Parathyroid adenoma (tissue), 2 donors: ENCODE measurements at regions not wholly inside any gene's neighbourhood (a gene's known extent, or its start where the extent isn't known, plus 50 kb on each side); places are given as distances from the start of the nearest gene placed in this dataset.

Experiments
- H2AFZ ChIP-seq: fragments of 300-600 bp; sonication (generic); one replicate; pipeline ENCODE4 v1.7.0; 2017; ENCODE audit warnings: antibody characterized with exemption, mild to moderate bottlenecking
- H3K27ac ChIP-seq: fragments of 300-600 bp; sonication (generic); one replicate; pipeline ENCODE4 v1.7.0; 2017
- H3K27me3 ChIP-seq: fragments of 300-600 bp; sonication (generic); one replicate; pipeline ENCODE4 v1.7.0; 2017; ENCODE audit warnings: low read length; ENCODE audit not compliant: control insufficient read depth, insufficient read depth
- H3K36me3 ChIP-seq: fragments of 300-600 bp; sonication (generic); one replicate; pipeline ENCODE4 v1.7.0; 2017; ENCODE audit warnings: low read length; ENCODE audit not compliant: control insufficient read depth, insufficient read depth
- H3K4me1 ChIP-seq: fragments of 300-600 bp; sonication (generic); one replicate; pipeline ENCODE4 v1.7.0; 2017; ENCODE audit warnings: control low read depth
- H3K4me2 ChIP-seq: fragments of 300-600 bp; sonication (generic); one replicate; pipeline ENCODE4 v1.7.0; 2017; ENCODE audit warnings: low read length
- H3K4me3 ChIP-seq: fragments of 300-600 bp; sonication (generic); one replicate; pipeline ENCODE4 v1.7.0; 2017; ENCODE audit warnings: low read depth, low read length
- H3K79me2 ChIP-seq: fragments of 300-600 bp; sonication (generic); one replicate; pipeline ENCODE4 v1.7.0; 2017; ENCODE audit warnings: control low read depth
- H3K9ac ChIP-seq: fragments of 300-600 bp; sonication (generic); one replicate; pipeline ENCODE4 v1.7.0; 2017; ENCODE audit warnings: mild to moderate bottlenecking
- H3K9me3 ChIP-seq: fragments of 300-600 bp; sonication (generic); one replicate; pipeline ENCODE4 v1.7.0; 2017; ENCODE audit warnings: low read length; ENCODE audit not compliant: control insufficient read depth
- TF ChIP-seq, protein P1 (sequence below): fragments of 300-600 bp; sonication (generic); IDR thresholded peaks from one replicate; pipeline ENCODE4 v1.7.0; 2017; ENCODE audit warnings: antibody characterized with exemption, mild to moderate bottlenecking
- donor health status: primary hyperparathyroidism.

DNA sequence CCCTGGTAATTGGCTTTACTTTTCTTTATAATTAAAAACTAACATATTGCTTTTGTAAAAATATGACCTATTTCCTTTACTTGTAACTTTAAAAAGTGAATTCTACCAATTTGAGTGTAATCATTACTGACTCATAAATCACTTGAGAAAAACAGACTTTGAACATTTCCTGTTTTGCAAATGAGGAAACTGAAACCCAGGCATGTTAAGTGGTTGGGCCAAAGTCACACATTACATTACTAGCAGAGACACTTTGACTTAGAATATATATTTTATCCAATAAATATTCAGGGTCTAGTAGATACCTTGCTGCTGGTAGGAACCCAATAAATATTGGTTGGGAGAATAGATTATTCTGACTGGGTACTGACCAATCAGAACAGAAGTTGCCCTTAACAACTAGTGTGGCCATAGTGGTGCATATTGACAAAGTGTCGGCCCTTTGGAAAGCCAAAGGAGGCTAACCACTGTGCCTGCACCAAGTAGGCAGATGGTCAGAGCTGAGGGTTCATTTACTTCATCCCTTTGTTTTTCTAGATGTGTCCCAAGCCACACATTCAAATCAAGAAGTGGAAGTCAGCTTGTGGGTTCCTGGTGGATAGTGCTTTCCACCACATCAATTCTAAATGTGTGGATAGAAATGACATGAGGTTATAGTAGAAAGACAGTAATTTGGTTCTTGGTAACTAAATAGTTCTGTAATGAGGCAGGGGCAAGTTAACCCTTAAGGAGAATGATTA lies 365.1 kb upstream of the RIOK2 start:
- Histone ChIP-seq H2AFZ (no peak overlapping the region), H3K9me3 (no peaks in the 10 kb centered on the region), H3K36me3 (no peaks in the 10 kb centered on the region), H3K79me2 (no peaks in the 10 kb centered on the region), H3K27me3 (no peaks in the 10 kb centered on the region), H3K4me3 (no peak overlapping the region), H3K9ac (no peak overlapping the region), H3K27ac (no peak overlapping the region), H3K4me2 (no peak overlapping the region), H3K4me1 (peaks cover 10% of the 10 kb centered on the region)
- TF ChIP-seq, protein P1, sequence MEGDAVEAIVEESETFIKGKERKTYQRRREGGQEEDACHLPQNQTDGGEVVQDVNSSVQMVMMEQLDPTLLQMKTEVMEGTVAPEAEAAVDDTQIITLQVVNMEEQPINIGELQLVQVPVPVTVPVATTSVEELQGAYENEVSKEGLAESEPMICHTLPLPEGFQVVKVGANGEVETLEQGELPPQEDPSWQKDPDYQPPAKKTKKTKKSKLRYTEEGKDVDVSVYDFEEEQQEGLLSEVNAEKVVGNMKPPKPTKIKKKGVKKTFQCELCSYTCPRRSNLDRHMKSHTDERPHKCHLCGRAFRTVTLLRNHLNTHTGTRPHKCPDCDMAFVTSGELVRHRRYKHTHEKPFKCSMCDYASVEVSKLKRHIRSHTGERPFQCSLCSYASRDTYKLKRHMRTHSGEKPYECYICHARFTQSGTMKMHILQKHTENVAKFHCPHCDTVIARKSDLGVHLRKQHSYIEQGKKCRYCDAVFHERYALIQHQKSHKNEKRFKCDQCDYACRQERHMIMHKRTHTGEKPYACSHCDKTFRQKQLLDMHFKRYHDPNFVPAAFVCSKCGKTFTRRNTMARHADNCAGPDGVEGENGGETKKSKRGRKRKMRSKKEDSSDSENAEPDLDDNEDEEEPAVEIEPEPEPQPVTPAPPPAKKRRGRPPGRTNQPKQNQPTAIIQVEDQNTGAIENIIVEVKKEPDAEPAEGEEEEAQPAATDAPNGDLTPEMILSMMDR: no peak

DNA sequence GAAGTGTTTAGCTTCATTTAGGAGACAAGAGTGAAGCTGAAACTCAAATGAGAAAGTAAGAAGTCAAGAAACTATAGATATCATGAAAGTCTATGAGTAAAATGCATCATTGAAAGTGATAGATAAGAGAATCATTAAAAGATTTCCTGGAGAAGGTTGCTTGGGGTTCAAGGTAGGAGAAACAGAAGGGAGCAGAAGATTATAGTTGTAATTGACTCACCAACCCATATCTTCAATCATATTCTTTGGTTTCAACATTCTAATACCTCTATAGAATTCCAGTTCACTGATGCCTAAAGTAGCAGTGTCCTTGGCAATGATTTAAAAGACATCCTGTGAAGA lies 365.7 kb upstream of the RIOK2 start:
- TF ChIP-seq, protein P1: no peak
- Histone ChIP-seq H3K4me1 (peaks cover 14% of the 10 kb centered on the region), H3K9me3 (no peaks in the 10 kb centered on the region), H3K27ac (no peak overlapping the region), H2AFZ (no peak overlapping the region), H3K4me3 (no peak overlapping the region), H3K36me3 (no peaks in the 10 kb centered on the region), H3K79me2 (no peaks in the 10 kb centered on the region), H3K4me2 (no peak overlapping the region), H3K27me3 (no peaks in the 10 kb centered on the region), H3K9ac (no peak overlapping the region)

DNA sequence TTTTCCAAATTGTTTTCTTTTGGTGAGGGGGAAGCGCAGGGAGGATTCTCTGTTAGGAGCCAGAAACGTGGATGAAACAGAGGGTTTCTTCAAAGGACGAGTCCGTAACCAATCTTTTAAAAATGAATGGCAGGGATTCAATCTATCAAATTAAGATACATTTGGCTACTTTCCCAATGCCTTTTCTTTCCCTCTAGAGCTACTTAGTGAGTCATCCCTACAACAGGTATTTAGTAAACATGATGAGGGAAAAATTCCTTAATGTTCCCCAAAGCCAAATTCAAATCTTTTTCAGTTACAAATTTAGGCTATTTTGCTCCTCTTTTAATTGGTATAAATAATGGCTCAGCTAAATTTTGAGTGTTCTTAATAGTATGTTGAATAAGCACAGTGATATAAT lies 366.4 kb upstream of the RIOK2 start:
- H3K27me3 ChIP-seq: no peaks in the 10 kb centered on the region
- H2AFZ ChIP-seq: no peak overlapping the region
- H3K27ac ChIP-seq: no peak overlapping the region
- H3K36me3 ChIP-seq: no peaks in the 10 kb centered on the region
- H3K4me3 ChIP-seq: no peak overlapping the region
- H3K9me3 ChIP-seq: no peaks in the 10 kb centered on the region
- no peaks in the 10 kb centered on the region for H3K79me2 ChIP-seq
- TF ChIP-seq, protein P1: no peak
- H3K9ac ChIP-seq: no peak overlapping the region
- H3K4me2 ChIP-seq: no peak overlapping the region
- peaks cover 15% of the 10 kb centered on the region for H3K4me1 ChIP-seq

DNA sequence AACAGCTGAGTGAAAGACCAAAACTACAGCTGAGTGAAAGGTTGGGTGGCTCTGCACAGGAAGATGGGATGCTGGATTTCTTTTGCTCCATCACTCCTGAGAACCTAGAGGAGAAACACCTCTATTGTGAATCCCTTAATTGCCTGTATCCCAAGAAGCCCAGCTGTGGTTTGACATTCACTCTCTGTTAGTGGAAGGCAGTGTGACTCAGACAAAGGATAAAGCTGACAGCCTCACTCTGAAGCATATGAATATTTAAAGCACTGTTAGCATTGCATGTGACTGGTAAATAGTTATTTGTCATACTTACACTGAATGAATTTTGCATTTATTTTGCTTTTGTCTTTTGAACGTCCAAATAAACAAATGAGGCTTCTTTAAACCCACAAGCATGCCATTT lies 367.1 kb upstream of the RIOK2 start:
- Histone ChIP-seq H3K4me1 (peaks cover 20% of the 10 kb centered on the region), H3K9me3 (no peaks in the 10 kb centered on the region), H3K79me2 (no peaks in the 10 kb centered on the region), H3K4me2 (no peak overlapping the region), H2AFZ (no peak overlapping the region), H3K9ac (no peak overlapping the region), H3K27ac (no peak overlapping the region), H3K27me3 (no peaks in the 10 kb centered on the region), H3K36me3 (no peaks in the 10 kb centered on the region), H3K4me3 (no peak overlapping the region)
- TF ChIP-seq, protein P1: no peak

DNA sequence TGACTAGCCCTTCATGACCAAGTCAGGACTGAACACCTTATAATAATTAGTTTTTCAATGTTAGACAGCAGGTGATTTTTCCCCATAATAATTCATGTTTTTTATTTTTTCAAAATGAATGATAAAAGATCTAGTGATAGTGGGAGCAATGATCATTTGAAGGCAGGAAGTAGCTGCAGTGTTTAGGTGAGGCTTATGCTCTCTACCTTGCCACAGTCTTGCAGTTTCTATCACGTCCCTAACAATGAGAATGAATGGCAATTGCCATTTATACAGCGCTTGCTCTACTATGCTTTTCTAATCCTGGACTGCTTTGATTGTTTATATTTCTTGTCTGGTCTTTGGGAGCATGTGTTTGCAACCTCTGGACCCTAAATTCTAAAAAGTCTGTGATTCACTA lies 367.8 kb upstream of the RIOK2 start:
- Histone ChIP-seq H3K9me3 (no peaks in the 10 kb centered on the region), H3K4me3 (no peak overlapping the region), H3K79me2 (no peaks in the 10 kb centered on the region), H3K4me1 (peaks cover 20% of the 10 kb centered on the region), H2AFZ (no peak overlapping the region), H3K27me3 (no peaks in the 10 kb centered on the region), H3K27ac (no peak overlapping the region), H3K4me2 (no peak overlapping the region), H3K9ac (no peak overlapping the region), H3K36me3 (no peaks in the 10 kb centered on the region)
- TF ChIP-seq, protein P1: no peak
